ENCODE measurements at regions not wholly inside any gene's neighbourhood (a gene's known extent, or its start where the extent isn't known, plus 50 kb on each side); places are given as distances from the start of the nearest gene placed in this dataset.

GRCh38 chr7:67962863-67963262 lies 966.2 kb downstream of the TYW1 start:
- CTCF ChIA-PET, result interaction anchor here (0.7 kb wide), 1 partner anchor 477 kb away, joined by 4 read pairs; no protein-coding TSS in a partner anchor
- no peak overlapping the region for H3K4me3 ChIP-seq (ENCODE audit: low read depth, low read length)
- no peaks in the 10 kb centered on the region for H3K36me3 ChIP-seq (ENCODE audit: control insufficient read depth in 2 of 2, insufficient read depth in 1 of 2, low read length in 2 of 2)
- POLR2A ChIA-PET, result no interaction called here
- no peak for TF ChIP-seq ZNF501 (tag by site-specific recombination; IDR thresholded peaks at IDR 0.05)
- TF ChIP-seq, protein P1, sequence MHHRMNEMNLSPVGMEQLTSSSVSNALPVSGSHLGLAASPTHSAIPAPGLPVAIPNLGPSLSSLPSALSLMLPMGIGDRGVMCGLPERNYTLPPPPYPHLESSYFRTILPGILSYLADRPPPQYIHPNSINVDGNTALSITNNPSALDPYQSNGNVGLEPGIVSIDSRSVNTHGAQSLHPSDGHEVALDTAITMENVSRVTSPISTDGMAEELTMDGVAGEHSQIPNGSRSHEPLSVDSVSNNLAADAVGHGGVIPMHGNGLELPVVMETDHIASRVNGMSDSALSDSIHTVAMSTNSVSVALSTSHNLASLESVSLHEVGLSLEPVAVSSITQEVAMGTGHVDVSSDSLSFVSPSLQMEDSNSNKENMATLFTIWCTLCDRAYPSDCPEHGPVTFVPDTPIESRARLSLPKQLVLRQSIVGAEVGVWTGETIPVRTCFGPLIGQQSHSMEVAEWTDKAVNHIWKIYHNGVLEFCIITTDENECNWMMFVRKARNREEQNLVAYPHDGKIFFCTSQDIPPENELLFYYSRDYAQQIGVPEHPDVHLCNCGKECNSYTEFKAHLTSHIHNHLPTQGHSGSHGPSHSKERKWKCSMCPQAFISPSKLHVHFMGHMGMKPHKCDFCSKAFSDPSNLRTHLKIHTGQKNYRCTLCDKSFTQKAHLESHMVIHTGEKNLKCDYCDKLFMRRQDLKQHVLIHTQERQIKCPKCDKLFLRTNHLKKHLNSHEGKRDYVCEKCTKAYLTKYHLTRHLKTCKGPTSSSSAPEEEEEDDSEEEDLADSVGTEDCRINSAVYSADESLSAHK (tag by site-specific recombination; IDR thresholded peaks at IDR 0.05), result no peak
- no peak for TF ChIP-seq ZNF707 (tag by site-specific recombination; IDR thresholded peaks at IDR 0.05)
- no peak for TF ChIP-seq ZNF416 (tag by site-specific recombination; IDR thresholded peaks at IDR 0.05)
- TF ChIP-seq, protein P2, sequence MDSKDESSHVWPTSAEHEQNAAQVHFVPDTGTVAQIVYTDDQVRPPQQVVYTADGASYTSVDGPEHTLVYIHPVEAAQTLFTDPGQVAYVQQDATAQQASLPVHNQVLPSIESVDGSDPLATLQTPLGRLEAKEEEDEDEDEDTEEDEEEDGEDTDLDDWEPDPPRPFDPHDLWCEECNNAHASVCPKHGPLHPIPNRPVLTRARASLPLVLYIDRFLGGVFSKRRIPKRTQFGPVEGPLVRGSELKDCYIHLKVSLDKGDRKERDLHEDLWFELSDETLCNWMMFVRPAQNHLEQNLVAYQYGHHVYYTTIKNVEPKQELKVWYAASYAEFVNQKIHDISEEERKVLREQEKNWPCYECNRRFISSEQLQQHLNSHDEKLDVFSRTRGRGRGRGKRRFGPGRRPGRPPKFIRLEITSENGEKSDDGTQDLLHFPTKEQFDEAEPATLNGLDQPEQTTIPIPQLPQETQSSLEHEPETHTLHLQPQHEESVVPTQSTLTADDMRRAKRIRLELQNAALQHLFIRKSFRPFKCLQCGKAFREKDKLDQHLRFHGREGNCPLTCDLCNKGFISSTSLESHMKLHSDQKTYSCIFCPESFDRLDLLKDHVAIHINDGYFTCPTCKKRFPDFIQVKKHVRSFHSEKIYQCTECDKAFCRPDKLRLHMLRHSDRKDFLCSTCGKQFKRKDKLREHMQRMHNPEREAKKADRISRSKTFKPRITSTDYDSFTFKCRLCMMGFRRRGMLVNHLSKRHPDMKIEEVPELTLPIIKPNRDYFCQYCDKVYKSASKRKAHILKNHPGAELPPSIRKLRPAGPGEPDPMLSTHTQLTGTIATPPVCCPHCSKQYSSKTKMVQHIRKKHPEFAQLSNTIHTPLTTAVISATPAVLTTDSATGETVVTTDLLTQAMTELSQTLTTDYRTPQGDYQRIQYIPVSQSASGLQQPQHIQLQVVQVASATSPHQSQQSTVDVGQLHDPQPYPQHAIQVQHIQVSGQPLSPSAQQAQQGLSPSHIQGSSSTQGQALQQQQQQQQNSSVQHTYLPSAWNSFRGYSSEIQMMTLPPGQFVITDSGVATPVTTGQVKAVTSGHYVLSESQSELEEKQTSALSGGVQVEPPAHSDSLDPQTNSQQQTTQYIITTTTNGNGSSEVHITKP (tag by site-specific recombination; IDR thresholded peaks at IDR 0.05), result no peak
- TF ChIP-seq REST (tag by site-specific recombination; IDR thresholded peaks at IDR 0.05), result no peak
- TF ChIP-seq ZNF138 (tag by site-specific recombination; IDR thresholded peaks at IDR 0.05; ENCODE audit: borderline replicate concordance), result no peak
- TF ChIP-seq ZNF561 (tag by site-specific recombination; IDR thresholded peaks at IDR 0.05; ENCODE audit: borderline replicate concordance), result no peak
- TF ChIP-seq, protein P3, sequence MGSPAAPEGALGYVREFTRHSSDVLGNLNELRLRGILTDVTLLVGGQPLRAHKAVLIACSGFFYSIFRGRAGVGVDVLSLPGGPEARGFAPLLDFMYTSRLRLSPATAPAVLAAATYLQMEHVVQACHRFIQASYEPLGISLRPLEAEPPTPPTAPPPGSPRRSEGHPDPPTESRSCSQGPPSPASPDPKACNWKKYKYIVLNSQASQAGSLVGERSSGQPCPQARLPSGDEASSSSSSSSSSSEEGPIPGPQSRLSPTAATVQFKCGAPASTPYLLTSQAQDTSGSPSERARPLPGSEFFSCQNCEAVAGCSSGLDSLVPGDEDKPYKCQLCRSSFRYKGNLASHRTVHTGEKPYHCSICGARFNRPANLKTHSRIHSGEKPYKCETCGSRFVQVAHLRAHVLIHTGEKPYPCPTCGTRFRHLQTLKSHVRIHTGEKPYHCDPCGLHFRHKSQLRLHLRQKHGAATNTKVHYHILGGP (tag by site-specific recombination; IDR thresholded peaks at IDR 0.05), result no peak
- TF ChIP-seq ZNF560 (tag by site-specific recombination; IDR thresholded peaks at IDR 0.05; ENCODE audit: borderline replicate concordance), result no peak
- no peak overlapping the region for H3K27ac ChIP-seq (ENCODE audit: extremely low read depth, low read depth, low read length)
- H3K4me1 ChIP-seq (ENCODE audit: control insufficient read depth, insufficient read depth, low read length), result no peaks in the 10 kb centered on the region
- no peaks in the 10 kb centered on the region for H3K9me3 ChIP-seq (ENCODE audit: control insufficient read depth, insufficient read depth, low read depth, low read length)

- Histone ChIP-seq H3K27ac (ENCODE audit: extremely low read depth, low read depth, low read length) (no peak overlapping the region), H3K36me3 (ENCODE audit: control insufficient read depth in 2 of 2, insufficient read depth in 1 of 2, low read length in 2 of 2) (no peaks in the 10 kb centered on the region), H3K4me3 (ENCODE audit: low read depth, low read length) (no peak overlapping the region), H3K4me1 (ENCODE audit: control insufficient read depth, insufficient read depth, low read length) (no peaks in the 10 kb centered on the region), H3K9me3 (ENCODE audit: control insufficient read depth, insufficient read depth, low read depth, low read length) (no peaks in the 10 kb centered on the region)
- TF ChIP-seq EGR2 (tag by site-specific recombination; IDR thresholded peaks at IDR 0.05; ENCODE audit: low read depth), result no peak
- TF ChIP-seq TRIM28 (IDR thresholded peaks at IDR 0.05; ENCODE audit: borderline replicate concordance, low read length), result no peak
- no peak for TF ChIP-seq YY2 (tag by site-specific recombination; IDR thresholded peaks at IDR 0.05)
- no peak for TF ChIP-seq ZFP69B (tag by site-specific recombination; IDR thresholded peaks at IDR 0.05)
- TF ChIP-seq ZNF174 (tag by site-specific recombination; IDR thresholded peaks at IDR 0.05), result no peak
- TF ChIP-seq ZNF394 (tag by site-specific recombination; IDR thresholded peaks at IDR 0.05; ENCODE audit: borderline replicate concordance), result no peak
- TF ChIP-seq ZNF132 (tag by site-specific recombination; IDR thresholded peaks at IDR 0.05; ENCODE audit: borderline replicate concordance), result no peak
- TF ChIP-seq KLF1 (tag by site-specific recombination; IDR thresholded peaks at IDR 0.05), result no peak
- TF ChIP-seq, protein P4, sequence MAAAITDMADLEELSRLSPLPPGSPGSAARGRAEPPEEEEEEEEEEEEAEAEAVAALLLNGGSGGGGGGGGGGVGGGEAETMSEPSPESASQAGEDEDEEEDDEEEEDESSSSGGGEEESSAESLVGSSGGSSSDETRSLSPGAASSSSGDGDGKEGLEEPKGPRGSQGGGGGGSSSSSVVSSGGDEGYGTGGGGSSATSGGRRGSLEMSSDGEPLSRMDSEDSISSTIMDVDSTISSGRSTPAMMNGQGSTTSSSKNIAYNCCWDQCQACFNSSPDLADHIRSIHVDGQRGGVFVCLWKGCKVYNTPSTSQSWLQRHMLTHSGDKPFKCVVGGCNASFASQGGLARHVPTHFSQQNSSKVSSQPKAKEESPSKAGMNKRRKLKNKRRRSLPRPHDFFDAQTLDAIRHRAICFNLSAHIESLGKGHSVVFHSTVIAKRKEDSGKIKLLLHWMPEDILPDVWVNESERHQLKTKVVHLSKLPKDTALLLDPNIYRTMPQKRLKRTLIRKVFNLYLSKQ (tag by site-specific recombination; IDR thresholded peaks at IDR 0.05; ENCODE audit: borderline replicate concordance), result no peak
- TF ChIP-seq ZNF560 (tag by site-specific recombination; IDR thresholded peaks at IDR 0.05; ENCODE audit: borderline replicate concordance), result no peak
- CTCF ChIA-PET, result interaction anchor here (0.6 kb wide), 1 partner anchor 19 kb away, joined by 3 read pairs; no protein-coding TSS in a partner anchor
- POLR2A ChIA-PET, result no interaction called here
Measured at GRCh38 chr7:67976490-67976889, 979.9 kb downstream of the TYW1 start.

Measured in HEK293 (cell line).